ENCODE measurements at regions not wholly inside any gene's neighbourhood (a gene's known extent, or its start where the extent isn't known, plus 50 kb on each side); places are given as distances from the start of the nearest gene placed in this dataset.

DNA sequence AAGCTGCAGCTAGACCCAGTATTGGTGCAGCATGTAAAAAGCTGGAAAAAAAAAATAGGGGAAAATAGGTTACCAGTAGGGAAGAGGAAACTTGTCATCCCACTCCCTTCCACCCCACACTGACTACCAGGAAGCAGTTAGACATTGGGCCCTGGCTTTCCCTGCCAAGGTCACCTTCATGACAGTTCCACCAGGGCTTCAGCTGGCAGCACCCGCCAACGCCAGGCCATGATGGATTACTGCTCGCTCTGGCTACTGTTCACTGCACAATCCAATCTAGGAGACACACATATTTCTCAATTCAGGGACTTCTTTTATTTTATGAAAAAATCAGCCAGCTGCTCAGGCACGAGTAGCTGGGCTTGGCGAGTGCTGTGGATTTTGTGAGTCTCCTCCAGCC is 127.7 kb downstream of the DMRTA2 start:
- no peak for DNase-seq (ENCODE audit: low read depth in 2 of 2)

GRCh38 chr1:50292276-50292675 is 131.0 kb downstream of the DMRTA2 start:
- DNase-seq (ENCODE audit: low read depth in 2 of 2) = no peak

GRCh38 chr1:50289495-50289894 is 133.7 kb downstream of the DMRTA2 start:
- no peak for DNase-seq (ENCODE audit: low read depth in 2 of 2)

GRCh38 chr1:50285994-50286393 is 137.2 kb downstream of the DMRTA2 start:
- no peak for DNase-seq (ENCODE audit: low read depth in 2 of 2)

GRCh38 chr1:50279622-50280330 is 143.5 kb downstream of the DMRTA2 start:
- DNase-seq (ENCODE audit: low read depth in 2 of 2) = no peak

- DNase-seq (ENCODE audit: low read depth in 2 of 2) = no peak
Observed at GRCh38 chr1:50278961-50279360, 144.3 kb downstream of the DMRTA2 start.

DNA sequence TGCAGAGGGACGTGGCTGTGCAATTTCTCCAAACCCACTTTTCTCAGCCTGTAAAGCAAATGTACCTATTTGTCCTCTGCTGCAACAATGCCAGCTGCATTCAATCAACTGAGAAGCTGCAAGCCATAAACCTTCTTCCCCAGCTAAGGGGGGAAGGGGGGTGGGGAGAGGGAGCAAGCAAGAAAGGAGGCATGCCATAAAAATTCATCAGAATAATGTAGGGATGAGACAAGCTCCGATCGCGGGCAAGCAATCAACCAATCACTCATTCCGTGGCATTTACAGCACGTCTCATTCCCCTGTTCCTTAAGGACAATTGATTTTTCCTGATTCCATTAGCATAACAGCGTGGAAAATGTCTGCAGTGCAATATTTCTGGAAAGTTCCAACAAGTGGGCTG is 144.8 kb downstream of the DMRTA2 start:
- no peak for DNase-seq (ENCODE audit: low read depth in 2 of 2)

DNA sequence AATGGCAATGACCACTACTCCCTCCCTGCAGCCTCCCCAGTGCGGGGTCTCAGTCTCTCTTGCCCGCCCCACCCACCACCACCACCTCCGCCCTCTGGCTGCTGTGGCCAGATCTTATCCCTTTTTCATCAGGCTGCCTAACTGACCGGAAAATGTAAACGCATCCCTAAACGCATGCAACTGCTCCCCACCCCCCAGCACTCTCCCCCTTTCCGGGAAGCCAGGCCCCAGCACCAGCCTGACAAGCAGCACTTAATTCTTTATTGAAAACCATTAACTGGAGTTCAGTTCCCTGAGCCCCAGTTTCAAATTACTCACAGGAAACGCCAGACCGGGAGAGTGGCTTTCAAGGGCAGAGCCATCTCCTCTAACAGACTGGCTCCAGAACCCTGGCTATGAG is 147.7 kb downstream of the DMRTA2 start:
- no peak for DNase-seq (ENCODE audit: low read depth in 2 of 2)

GRCh38 chr1:50272912-50273311 is 150.3 kb downstream of the DMRTA2 start:
- DNase-seq (ENCODE audit: low read depth in 2 of 2) = no peak

DNA sequence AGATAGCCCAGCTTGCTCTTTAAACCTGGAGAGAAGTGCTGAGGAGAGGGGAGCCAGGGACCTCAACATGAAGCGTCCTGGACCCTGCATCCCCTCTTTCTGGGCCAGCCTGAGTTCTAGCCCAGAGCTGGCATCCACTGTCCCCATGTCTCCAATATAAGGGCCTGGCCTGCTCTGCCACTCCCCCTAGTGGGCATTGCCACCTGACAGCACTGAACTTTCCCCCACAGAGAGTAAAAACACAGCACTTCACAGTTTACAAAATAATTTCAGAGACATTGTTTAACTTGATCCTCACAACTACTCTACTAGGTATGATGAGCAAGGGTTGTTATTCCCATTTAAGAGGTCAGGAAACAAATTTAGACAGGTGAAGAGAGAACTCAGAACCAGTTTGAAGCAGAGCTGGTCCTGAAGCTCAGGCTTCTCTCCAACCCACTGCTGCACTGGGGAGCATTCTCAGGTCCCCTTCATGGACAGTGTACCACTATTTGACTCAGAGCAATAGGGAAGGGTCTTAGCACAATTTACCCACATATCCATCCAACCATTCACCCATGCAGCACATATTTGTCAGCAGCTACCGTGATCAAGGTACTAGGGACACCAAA is 151.2 kb downstream of the DMRTA2 start:
- DNase-seq (ENCODE audit: low read depth in 2 of 2) = peak in 1 of 2 donors; percentile 32

DNA sequence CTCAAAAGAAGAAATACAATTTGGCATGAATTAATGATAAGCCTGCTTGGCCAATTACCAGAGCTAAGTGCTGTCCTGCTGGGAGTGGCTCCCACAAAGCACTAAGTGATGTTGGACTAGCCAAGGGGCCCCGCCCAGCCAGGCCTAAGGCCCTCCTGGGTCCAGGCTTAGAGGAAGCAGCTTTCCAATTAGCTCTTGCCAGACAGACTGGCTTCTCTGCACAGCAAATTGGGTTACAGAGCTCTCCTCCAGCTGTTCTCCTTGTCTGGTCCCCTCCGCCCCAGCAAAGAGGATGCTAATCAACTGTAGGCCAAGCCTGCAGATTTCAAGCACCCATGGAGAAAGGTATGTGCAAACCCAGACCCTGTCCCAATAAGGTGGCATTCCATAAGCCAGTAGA is 151.9 kb downstream of the DMRTA2 start:
- no peak for DNase-seq (ENCODE audit: low read depth in 2 of 2)

DNA sequence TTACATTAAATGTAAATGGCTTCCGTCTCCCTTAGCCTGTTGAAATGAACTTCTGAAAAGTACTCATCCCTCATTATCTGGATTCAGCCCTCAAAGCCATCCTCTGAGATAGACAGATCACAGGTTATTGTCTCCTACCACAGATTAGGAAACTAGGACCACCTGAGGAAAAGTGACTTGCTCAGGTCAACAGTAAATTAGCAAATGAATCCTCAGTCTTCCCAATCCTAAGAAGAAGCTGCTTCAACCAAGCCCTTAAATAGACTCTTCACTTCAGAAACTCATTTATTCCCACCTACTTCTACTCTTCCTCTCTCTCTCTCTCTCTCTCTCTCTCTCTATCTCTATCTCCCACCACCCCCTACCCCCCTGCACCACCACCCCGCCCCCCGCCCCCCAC is 152.3 kb downstream of the DMRTA2 start:
- no peak for DNase-seq (ENCODE audit: low read depth in 2 of 2)

- no peak for DNase-seq (ENCODE audit: low read depth in 2 of 2)
Observed at GRCh38 chr1:50268049-50268448, 155.2 kb downstream of the DMRTA2 start.

DNA sequence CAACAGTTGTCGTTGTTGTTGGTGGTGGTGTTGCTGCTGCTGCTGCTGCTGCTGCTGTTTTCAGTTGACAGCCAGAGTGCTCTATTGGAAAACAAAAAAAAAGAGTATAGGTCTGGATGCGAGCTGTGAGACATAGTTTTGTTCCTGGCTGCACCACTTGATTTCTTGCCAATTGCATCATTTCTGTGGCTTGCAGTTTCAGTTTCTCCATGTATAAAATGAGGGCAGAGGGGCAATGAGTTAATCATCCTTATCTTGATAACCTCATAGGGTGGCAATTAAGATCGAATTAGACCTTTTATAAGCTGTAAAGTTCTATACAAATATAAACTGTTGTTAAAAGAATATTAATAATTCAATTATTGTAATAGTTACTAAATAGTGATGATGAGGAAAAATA is 156.7 kb downstream of the DMRTA2 start:
- DNase-seq (ENCODE audit: low read depth in 2 of 2) = no peak

- DNase-seq (ENCODE audit: low read depth in 2 of 2) = no peak
Observed at GRCh38 chr1:50265790-50266314, 157.1 kb downstream of the ELAVL4 start.

GRCh38 chr1:50264590-50264989 is 155.9 kb downstream of the ELAVL4 start:
- no peak for DNase-seq (ENCODE audit: low read depth in 2 of 2)

DNA sequence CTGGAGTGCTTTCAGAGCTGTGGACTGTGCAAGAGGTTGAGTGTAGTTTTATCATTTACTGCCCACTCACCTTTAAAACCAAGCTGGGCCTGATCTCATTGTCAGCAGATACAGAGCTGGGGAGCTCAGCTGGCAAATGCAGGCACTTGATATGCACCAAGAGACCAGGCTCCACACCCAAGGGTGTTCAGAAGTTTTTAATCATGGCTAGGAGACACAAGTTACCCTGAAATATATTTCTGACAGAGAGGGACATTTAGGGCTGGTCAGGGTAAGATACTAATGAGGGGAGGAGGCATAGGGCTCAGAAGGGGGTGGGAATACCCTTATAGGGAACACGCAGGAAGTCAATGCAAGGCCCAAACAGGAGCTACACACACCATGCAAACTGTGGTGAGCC is 153.7 kb downstream of the ELAVL4 start:
- no peak for DNase-seq (ENCODE audit: low read depth in 2 of 2)

DNA sequence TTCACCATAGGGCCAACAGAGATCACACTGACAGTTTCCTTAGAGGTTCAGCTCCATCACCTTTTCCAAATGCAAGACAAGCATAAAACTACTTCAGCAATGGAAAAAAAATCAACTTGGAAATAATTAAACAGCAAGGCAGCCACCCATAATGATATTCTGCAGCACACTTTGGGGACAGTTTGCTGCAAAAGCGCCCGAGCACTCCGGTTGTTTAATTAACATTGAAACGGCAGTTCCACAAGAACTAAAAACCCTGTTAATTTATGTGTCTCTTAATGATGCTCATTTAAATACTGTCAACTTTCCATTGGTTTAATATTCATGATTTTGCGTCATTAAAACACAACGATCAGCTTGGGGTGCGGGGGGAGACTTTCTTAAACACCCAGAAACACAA is 153.2 kb downstream of the ELAVL4 start:
- DNase-seq (ENCODE audit: low read depth in 2 of 2) = no peak

- no peak for DNase-seq (ENCODE audit: low read depth in 2 of 2)
Observed at GRCh38 chr1:50257940-50258685, 149.4 kb downstream of the ELAVL4 start.

GRCh38 chr1:50257029-50257428 is 148.3 kb downstream of the ELAVL4 start:
- no peak for DNase-seq (ENCODE audit: low read depth in 2 of 2)
